Thoracic aorta (tissue), 2 donors: ENCODE measurements at regions not wholly inside any gene's neighbourhood (a gene's known extent, or its start where the extent isn't known, plus 50 kb on each side); places are given as distances from the start of the nearest gene placed in this dataset.

Experiments
- ATAC-seq: fragments of 150-250 bp; one replicate; pipeline ENCODE4 v1.8.0; 2017; ENCODE audit warnings: low read depth; ENCODE audit not compliant: insufficient number of reproducible peaks, low FRiP score
- DNase-seq: peaks from one replicate; pipeline ENCODE4 v3.0.0-alpha.2; 2020; ENCODE audit warnings: low spot score
- H3K27ac ChIP-seq, 2 donors: fragments of 200-600 bp; sonication (generic); 1 replicate in 1 of 2; 2 replicates in 1 of 2; pipeline ENCODE4 v1.5.1; 2016; ENCODE audit warnings: mild to moderate bottlenecking in 2 of 2, moderate library complexity in 2 of 2
- H3K27me3 ChIP-seq: fragments of 200-600 bp; sonication (generic); replicated peaks from 2 replicates; pipeline ENCODE4 v1.6.0; 2016; ENCODE audit warnings: mild to moderate bottlenecking; ENCODE audit not compliant: insufficient read depth
- H3K36me3 ChIP-seq: fragments of 200-600 bp; sonication (generic); one replicate; pipeline ENCODE4 v1.5.1; 2016
- H3K4me1 ChIP-seq, 2 donors: fragments of 200-600 bp; sonication (generic); 1 replicate in 1 of 2; 2 replicates in 1 of 2; pipeline versions ENCODE4 v1.5.1 to v1.6.0; 2016; ENCODE audit warnings: low read depth in 2 of 2, mild to moderate bottlenecking in 1 of 2; ENCODE audit not compliant: control insufficient read depth in 1 of 2
- H3K4me3 ChIP-seq: fragments of 200-600 bp; sonication (generic); 2 replicates; pipeline ENCODE4 v1.5.1; 2016; ENCODE audit warnings: mild to moderate bottlenecking
- H3K9me3 ChIP-seq: fragments of 200-600 bp; sonication (generic); 2 replicates; pipeline ENCODE4 v1.5.1; 2016
- CTCF ChIP-seq: fragments of 200-600 bp; sonication (generic); IDR thresholded peaks from one replicate; pipeline ENCODE4 v1.5.1; 2019; ENCODE audit warnings: antibody characterized with exemption

DNA sequence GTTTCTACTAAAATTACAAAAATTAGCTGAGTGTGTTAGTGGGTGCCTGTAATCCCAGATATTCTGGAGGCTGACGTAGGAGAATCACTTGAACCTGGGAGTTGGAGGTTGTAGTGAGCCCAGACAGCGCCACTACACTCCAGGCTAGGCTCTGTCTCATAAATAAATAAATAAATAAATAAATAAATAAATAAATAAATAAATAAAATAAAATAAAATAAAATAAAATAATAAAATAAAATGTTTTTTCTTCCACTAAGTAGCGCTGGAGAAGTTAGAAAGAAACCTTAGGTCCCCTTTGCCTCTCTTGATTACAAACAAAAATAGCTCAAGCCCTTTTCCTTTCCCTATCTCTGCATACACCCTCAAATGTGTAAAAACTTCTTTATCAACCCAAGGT lies 525.9 kb downstream of the IPMK start:
- DNase-seq (no peak), ATAC-seq (no peak)
- no peaks in the 10 kb centered on the region for H3K4me1 ChIP-seq
- H3K9me3 ChIP-seq = no peaks in the 10 kb centered on the region
- TF ChIP-seq CTCF = no peak
- H3K4me3 ChIP-seq = no peak overlapping the region
- H3K27me3 ChIP-seq = no peaks in the 10 kb centered on the region
- no peak overlapping the region for H3K27ac ChIP-seq
- no peaks in the 10 kb centered on the region for H3K36me3 ChIP-seq

- no peaks in the 10 kb centered on the region for H3K36me3 ChIP-seq
- ATAC-seq = no peak
- H3K9me3 ChIP-seq = no peaks in the 10 kb centered on the region
- no peak for TF ChIP-seq CTCF
- H3K4me3 ChIP-seq = no peak overlapping the region
- no peak for DNase-seq
- no peaks in the 10 kb centered on the region for H3K27me3 ChIP-seq
- H3K4me1 ChIP-seq = no peaks in the 10 kb centered on the region
- H3K27ac ChIP-seq = no peak overlapping the region
Observed at GRCh38 chr10:57723305-57723704, 544.4 kb downstream of the IPMK start.

- DNase-seq = no peak
- Histone ChIP-seq H3K27ac (no peak overlapping the region), H3K36me3 (no peaks in the 10 kb centered on the region), H3K4me3 (no peak overlapping the region), H3K4me1 (no peaks in the 10 kb centered on the region), H3K27me3 (no peaks in the 10 kb centered on the region), H3K9me3 (no peaks in the 10 kb centered on the region)
- no peak for TF ChIP-seq CTCF
- no peak for ATAC-seq
Observed at GRCh38 chr10:57716884-57717283, 550.8 kb downstream of the IPMK start.

DNA sequence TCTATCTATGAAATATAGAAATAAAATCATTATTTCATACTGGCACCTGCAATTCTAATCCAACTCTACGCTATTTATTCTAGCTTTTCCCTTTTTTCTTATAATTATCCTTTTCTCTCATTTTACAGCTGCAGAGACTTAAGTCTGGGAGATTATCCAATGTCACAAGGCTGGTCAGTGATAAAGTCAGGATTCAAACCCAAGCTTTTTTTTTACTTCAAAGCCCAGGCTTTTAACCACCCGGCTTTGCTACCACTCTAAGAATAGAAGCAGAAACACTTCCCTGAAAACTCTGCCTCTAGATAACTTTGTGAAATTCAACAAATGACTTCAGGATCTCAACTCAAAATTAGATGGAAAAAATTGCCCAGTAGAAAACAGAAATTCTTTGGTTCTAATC lies 552.5 kb downstream of the IPMK start:
- TF ChIP-seq CTCF = no peak
- no peaks in the 10 kb centered on the region for H3K27me3 ChIP-seq
- no peaks in the 10 kb centered on the region for H3K4me1 ChIP-seq
- H3K36me3 ChIP-seq = no peaks in the 10 kb centered on the region
- H3K27ac ChIP-seq = no peak overlapping the region
- H3K9me3 ChIP-seq = no peaks in the 10 kb centered on the region
- ATAC-seq (no peak), DNase-seq (no peak)
- H3K4me3 ChIP-seq = no peak overlapping the region

- no peaks in the 10 kb centered on the region for H3K9me3 ChIP-seq
- no peaks in the 10 kb centered on the region for H3K4me1 ChIP-seq
- ATAC-seq (no peak), DNase-seq (no peak)
- H3K36me3 ChIP-seq = no peaks in the 10 kb centered on the region
- H3K4me3 ChIP-seq = no peak overlapping the region
- no peak overlapping the region for H3K27ac ChIP-seq
- no peaks in the 10 kb centered on the region for H3K27me3 ChIP-seq
- TF ChIP-seq CTCF = no peak
Observed at GRCh38 chr10:57707300-57707658, 560.4 kb downstream of the IPMK start.
